ENCODE measurements at regions not wholly inside any gene's neighbourhood (a gene's known extent, or its start where the extent isn't known, plus 50 kb on each side); places are given as distances from the start of the nearest gene placed in this dataset.

DNA sequence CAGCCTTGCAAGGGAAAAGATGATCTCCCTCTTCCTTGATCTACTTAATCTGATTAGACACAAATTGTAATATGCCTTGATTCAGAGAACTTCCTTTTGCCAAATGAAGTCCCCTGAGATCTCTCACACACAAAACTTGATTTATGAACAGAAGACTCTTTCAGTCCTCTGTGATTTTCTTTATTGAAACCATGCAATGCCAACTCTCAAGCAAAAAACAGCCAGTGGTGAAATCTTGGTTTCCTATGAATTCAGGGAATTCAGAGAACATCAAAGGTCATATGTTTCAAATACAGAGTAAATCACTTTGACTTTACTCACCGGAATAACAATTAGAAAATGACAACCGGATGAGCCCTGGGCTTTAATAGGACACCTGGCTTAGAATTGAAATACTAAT is 211.7 kb downstream of the ABHD5 start:
- DNase-seq = no peak

DNA sequence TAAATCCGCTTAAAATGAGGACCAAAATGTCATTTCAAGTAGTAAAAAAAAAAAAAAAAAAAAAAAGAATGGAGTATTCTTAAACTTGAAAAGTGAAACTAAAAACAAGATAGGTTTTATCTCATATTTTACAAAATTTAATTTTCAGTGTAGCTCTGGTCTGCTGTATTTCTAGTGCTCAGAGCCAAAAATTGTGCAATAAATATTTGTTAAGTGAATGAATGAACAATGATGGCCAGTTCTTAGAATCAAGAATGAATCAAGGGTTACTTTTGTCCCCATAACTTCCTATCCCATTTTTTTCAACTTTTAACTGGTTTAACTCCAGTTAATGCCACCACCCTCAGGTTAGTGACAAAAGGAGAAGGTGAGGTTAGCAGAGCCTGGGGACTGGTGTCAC is 214.4 kb downstream of the ABHD5 start:
- no peak for DNase-seq

- DNase-seq = no peak
These were observed 216.2 kb downstream of the ABHD5 start for GRCh38 chr3:43906849-43907507.

GRCh38 chr3:43907508-43907858 is 216.7 kb downstream of the ABHD5 start:
- DNase-seq = no peak

DNA sequence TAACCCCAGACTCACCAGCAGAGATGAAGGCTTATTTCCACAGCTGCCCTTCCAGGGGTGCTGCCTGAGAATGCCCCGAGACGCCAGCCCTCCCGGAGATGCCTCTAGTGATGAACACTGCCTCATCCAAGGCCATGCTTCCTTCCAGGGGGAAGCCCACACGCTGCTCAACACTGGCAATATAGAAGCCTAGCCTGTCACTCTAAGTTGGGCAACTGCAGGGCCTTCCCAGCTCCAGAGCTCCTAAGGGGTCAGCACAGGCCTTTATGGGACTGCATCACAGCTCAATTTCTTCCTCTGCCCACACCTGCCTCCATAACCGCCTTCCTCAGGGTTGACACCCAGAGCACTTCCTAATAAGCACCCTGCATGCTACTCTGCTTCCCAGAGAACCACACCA is 217.7 kb downstream of the ABHD5 start:
- no peak for DNase-seq

GRCh38 chr3:43909149-43909548 is 218.4 kb downstream of the ABHD5 start:
- DNase-seq = no peak

DNA sequence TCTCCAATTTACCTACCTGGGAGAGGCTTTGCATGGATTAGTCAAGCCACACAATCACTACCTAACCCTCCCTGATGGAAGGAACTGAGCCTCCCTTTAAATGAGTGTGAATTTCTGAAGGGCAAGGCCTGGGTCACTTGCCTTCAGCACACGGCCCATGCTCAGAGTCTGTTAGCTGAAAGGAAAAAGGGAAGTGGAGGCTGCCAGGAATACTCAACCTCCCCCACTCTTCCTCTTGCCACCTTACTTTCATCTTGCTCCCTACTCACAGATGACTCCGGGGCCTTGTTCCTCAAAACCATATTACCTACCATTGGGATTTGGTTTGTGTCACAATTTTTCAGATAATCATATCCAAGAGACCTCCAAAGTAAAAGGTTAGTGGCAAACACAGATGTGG is 220.0 kb downstream of the ABHD5 start:
- DNase-seq = no peak

- DNase-seq = no peak
These were observed 222.6 kb downstream of the ABHD5 start for GRCh38 chr3:43913036-43913948.

DNA sequence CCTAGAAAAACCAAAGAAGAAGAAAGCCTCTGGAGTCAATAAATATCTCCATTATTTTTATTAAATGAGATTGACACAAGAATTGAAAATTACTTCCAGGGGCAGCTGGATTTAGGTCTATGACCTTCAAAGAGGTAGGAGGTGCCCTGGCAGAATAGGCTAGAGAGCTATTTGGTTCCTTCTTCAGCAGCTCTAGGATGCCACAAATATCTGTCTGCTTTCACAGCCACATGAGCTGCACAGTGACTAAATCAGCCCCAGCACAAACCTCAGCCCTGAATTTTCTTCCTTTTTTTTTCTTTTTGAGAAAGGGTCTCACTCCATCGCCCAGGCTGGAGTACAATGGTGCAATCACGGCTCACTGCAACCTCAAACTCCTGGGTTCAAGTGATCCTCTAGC is 223.5 kb downstream of the ABHD5 start:
- DNase-seq = no peak

GRCh38 chr3:43915546-43915945 is 224.8 kb downstream of the ABHD5 start:
- no peak for DNase-seq

GRCh38 chr3:43917361-43917760 is 226.6 kb downstream of the ABHD5 start:
- no peak for DNase-seq

DNA sequence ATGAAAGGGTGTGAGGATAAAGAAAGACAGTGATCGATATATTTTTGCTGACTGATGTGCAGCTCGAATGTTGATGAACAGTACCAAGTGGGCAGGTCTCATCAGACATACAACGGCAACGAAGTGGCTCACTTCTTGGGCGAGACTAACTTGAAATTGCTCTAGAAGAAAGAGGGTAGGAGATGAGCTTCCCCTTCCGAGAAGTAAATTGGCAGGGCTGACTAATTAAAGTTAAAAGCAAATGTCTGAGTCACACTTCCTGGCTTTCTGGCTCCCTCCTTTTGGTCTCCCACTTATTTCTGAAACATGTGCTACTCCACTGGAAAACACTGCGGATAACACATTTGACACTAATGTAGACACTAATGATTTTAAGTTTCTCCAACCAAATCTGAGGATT is 228.3 kb downstream of the ABHD5 start:
- no peak for DNase-seq

DNA sequence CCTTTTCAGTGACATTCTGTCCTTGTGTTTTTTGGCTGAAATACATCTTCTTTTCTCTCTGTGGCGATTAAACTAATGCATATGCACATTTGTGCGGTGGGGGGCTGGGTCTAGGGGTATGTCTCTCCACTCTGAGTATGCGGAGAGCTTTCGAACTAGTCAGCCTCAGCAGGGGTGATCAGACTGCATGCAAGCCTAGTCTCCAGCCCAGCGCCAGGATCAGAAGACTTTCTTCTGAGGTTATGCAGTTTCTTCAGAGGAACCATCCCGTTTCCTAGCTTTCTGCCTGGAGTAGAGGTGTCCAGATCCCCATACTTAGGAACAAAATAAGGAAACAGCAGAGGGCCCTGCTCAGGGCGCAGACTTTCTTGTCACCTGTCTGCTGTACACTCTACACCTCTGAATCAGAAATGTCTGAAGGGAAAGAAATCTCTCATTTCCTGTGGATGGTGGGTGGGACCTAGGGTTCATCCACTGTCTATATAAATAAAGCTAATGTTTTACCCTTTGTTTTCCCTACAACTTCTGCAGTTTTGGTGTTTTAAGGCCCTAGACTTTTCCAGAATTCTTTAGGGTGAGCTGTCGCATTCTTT is 230.4 kb downstream of the ABHD5 start:
- DNase-seq = no peak

- DNase-seq = no peak
These were observed 231.6 kb downstream of the ABHD5 start for GRCh38 chr3:43922374-43922773.

- no peak for DNase-seq
These were observed 232.6 kb downstream of the ABHD5 start for GRCh38 chr3:43923104-43923882.

DNA sequence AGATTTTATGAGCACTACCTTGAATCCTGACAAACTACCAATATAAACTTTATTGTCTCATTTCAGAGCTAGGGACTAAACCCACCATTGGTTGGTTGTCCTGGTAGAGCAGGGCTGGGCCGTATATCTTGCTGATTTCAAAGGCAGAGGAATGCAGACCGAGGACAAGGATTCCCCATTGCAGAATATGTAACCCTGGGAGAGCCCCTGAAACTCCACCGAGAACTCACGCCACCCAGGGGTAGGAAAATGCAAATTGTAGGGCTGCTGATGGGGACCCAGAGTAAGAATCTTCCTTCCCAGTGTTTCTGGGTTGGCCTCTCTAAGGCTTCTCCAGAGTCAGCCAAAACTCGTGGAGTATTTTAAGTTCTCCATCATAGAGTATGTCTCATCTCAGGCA is 235.3 kb downstream of the ABHD5 start:
- no peak for DNase-seq

- no peak for DNase-seq
These were observed 242.2 kb downstream of the ABHD5 start for GRCh38 chr3:43932921-43933320.

- no peak for DNase-seq
These were observed 257.3 kb downstream of the ABHD5 start for GRCh38 chr3:43948013-43948412.

- DNase-seq = no peak
These were observed 258.9 kb downstream of the ABHD5 start for GRCh38 chr3:43949594-43949993.

- DNase-seq = no peak
These were observed 260.0 kb downstream of the ABHD5 start for GRCh38 chr3:43950775-43951174.

GRCh38 chr3:43951813-43952212 is 261.1 kb downstream of the ABHD5 start:
- no peak for DNase-seq

DNA sequence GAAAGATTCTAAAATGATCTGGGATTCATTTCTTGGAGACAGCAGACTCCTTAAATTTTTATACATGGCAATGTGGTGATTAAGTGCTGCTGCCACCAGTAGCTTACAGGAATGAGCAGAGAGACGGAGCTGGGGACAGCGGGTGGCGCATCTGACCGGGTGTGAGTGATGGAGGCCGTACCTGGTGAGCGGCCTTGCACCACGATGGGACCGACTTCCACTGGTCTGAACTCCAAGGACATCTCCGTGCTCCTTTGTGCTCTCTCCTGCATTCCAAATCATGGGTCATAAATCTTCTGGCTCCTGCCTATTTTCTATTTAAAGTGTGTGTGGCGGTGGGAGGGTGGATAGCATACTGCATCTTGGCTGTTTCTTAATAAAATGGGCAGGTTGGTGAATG is 262.6 kb downstream of the ABHD5 start:
- DNase-seq = no peak

All from retina (tissue), 1 donor.